OCI-LY1 (cell line): ENCODE measurements at regions not wholly inside any gene's neighbourhood (a gene's known extent, or its start where the extent isn't known, plus 50 kb on each side); places are given as distances from the start of the nearest gene placed in this dataset.

Source experiments
- H2AFZ ChIP-seq: fragments of 200-600 bp; sonication (generic), shearing (Covaris generic); 2 replicates; pipeline ENCODE4 v1.6.0; 2014; ENCODE audit warnings: antibody characterized with exemption, mild to moderate bottlenecking, low read length
- H3F3A ChIP-seq: fragments of 200-600 bp; sonication (generic), shearing (Covaris generic); 2 replicates; pipeline ENCODE4 v1.6.0; 2014; ENCODE audit warnings: mild to moderate bottlenecking, antibody characterized with exemption, low read length, moderate library complexity; ENCODE audit not compliant: insufficient read depth
- H3K27ac ChIP-seq: fragments of 200-600 bp; sonication (generic); 2 replicates; pipeline ENCODE4 v1.5.1; 2014; ENCODE audit warnings: low read length, mixed run types, mild to moderate bottlenecking, low read depth; ENCODE audit not compliant: poor library complexity, severe bottlenecking
- H3K27me3 ChIP-seq: fragments of 200-600 bp; sonication (generic); 2 replicates; pipeline ENCODE4 v1.6.0; 2014; ENCODE audit warnings: antibody characterized with exemption, mild to moderate bottlenecking, low read length, moderate library complexity; ENCODE audit not compliant: insufficient read depth
- H3K36me3 ChIP-seq: fragments of 200-600 bp; sonication (generic); 2 replicates; pipeline ENCODE4 v1.6.1; 2014; ENCODE audit warnings: mild to moderate bottlenecking, antibody characterized with exemption, low read length, moderate library complexity, mixed read lengths; ENCODE audit not compliant: insufficient read depth
- H3K4me1 ChIP-seq: fragments of 200-600 bp; sonication (generic); 2 replicates; pipeline ENCODE4 v1.5.1; 2014; ENCODE audit warnings: mild to moderate bottlenecking, low read length, moderate library complexity; ENCODE audit not compliant: insufficient read depth, severe bottlenecking
- H3K4me2 ChIP-seq: fragments of 200-600 bp; sonication (generic), shearing (Covaris generic); 2 replicates; pipeline ENCODE4 v1.6.1; 2014; ENCODE audit warnings: low read length
- H3K4me3 ChIP-seq: fragments of 200-600 bp; sonication (generic); 2 replicates; pipeline ENCODE4 v1.5.1; 2014; ENCODE audit warnings: low read length, low read depth, mild to moderate bottlenecking, mixed read lengths; ENCODE audit not compliant: poor library complexity, severe bottlenecking
- H3K79me2 ChIP-seq: fragments of 200-600 bp; shearing (Covaris generic); 2 replicates; pipeline ENCODE4 v1.6.1; 2016; ENCODE audit warnings: mixed run types, low read length, mixed read lengths; ENCODE audit not compliant: insufficient read depth
- H3K9ac ChIP-seq: fragments of 200-600 bp; sonication (generic), shearing (Covaris generic); 2 replicates; pipeline ENCODE4 v1.6.1; 2014; ENCODE audit warnings: mild to moderate bottlenecking, low read length, mixed read lengths
- H3K9me2 ChIP-seq: fragments of 200-600 bp; sonication (generic), shearing (Covaris generic); 2 replicates; pipeline ENCODE4 v1.6.1; 2014; ENCODE audit warnings: low read depth, mild to moderate bottlenecking, low read length, mixed read lengths
- H3K9me3 ChIP-seq: fragments of 200-600 bp; shearing (Covaris generic); 2 replicates; pipeline ENCODE4 v1.6.1; 2014; ENCODE audit warnings: low read length, mixed read lengths
- H4K20me1 ChIP-seq: fragments of 200-600 bp; sonication (generic), shearing (Covaris generic); 2 replicates; pipeline ENCODE4 v1.6.0; 2016; ENCODE audit warnings: mild to moderate bottlenecking, low read length; ENCODE audit not compliant: insufficient read depth
- CTCF ChIP-seq: fragments of 200-600 bp; sonication (generic), shearing (Covaris generic); IDR thresholded peaks from 2 replicates; pipeline ENCODE4 v1.5.1; 2017; ENCODE audit warnings: mild to moderate bottlenecking, antibody characterized with exemption, low read length, moderate library complexity, mixed read lengths
- EZH2 ChIP-seq: fragments of 200-600 bp; sonication (generic), shearing (Covaris generic); IDR thresholded peaks from 2 replicates; pipeline ENCODE4 v1.8.0; 2017; ENCODE audit warnings: borderline replicate concordance, mixed run types, mild to moderate bottlenecking, antibody characterized with exemption, low read length, moderate library complexity, mixed read lengths

- no peak overlapping the region for H2AFZ ChIP-seq
- no peak overlapping the region for H3K27ac ChIP-seq
- no peaks in the 10 kb centered on the region for H3K9me2 ChIP-seq
- no peaks in the 10 kb centered on the region for H4K20me1 ChIP-seq
- no peaks in the 10 kb centered on the region for H3K9me3 ChIP-seq
- TF ChIP-seq CTCF, result no peak
- TF ChIP-seq EZH2, result no peak
- no peak overlapping the region for H3K9ac ChIP-seq
- no peaks in the 10 kb centered on the region for H3K36me3 ChIP-seq
- H3K27me3 ChIP-seq, result no peaks in the 10 kb centered on the region
- H3K79me2 ChIP-seq, result no peaks in the 10 kb centered on the region
- H3K4me1 ChIP-seq, result no peaks in the 10 kb centered on the region
- H3K4me3 ChIP-seq, result no peak overlapping the region
- no peak overlapping the region for H3K4me2 ChIP-seq
- no peaks in the 10 kb centered on the region for H3F3A ChIP-seq
These were observed 383.3 kb upstream of the ETAA1 start for GRCh38 chr2:67013821-67014220.

- Histone ChIP-seq H3K79me2 (no peaks in the 10 kb centered on the region), H4K20me1 (no peaks in the 10 kb centered on the region), H3K27me3 (no peaks in the 10 kb centered on the region), H3K36me3 (no peaks in the 10 kb centered on the region), H3K4me1 (no peaks in the 10 kb centered on the region), H3F3A (no peaks in the 10 kb centered on the region), H3K4me2 (no peak overlapping the region), H3K9me2 (no peaks in the 10 kb centered on the region), H3K27ac (no peak overlapping the region), H3K9me3 (no peaks in the 10 kb centered on the region), H2AFZ (no peak overlapping the region), H3K4me3 (no peak overlapping the region), H3K9ac (no peak overlapping the region)
- TF ChIP-seq EZH2 (no peak), CTCF (no peak)
These were observed 381.5 kb upstream of the ETAA1 start for GRCh38 chr2:67015681-67016080.

GRCh38 chr2:67018301-67018700, 378.8 kb upstream of the ETAA1 start:
- Histone ChIP-seq H3K36me3 (no peaks in the 10 kb centered on the region), H3K9ac (no peak overlapping the region), H3F3A (no peaks in the 10 kb centered on the region), H4K20me1 (no peaks in the 10 kb centered on the region), H3K27ac (no peak overlapping the region), H3K27me3 (no peaks in the 10 kb centered on the region), H3K4me3 (no peak overlapping the region), H3K9me2 (no peaks in the 10 kb centered on the region), H3K4me1 (no peaks in the 10 kb centered on the region), H3K79me2 (no peaks in the 10 kb centered on the region), H3K9me3 (no peaks in the 10 kb centered on the region), H3K4me2 (no peak overlapping the region), H2AFZ (no peak overlapping the region)
- TF ChIP-seq EZH2 (no peak), CTCF (no peak)
